H1 (cell line): ENCODE measurements at regions not wholly inside any gene's neighbourhood (a gene's known extent, or its start where the extent isn't known, plus 50 kb on each side); places are given as distances from the start of the nearest gene placed in this dataset.

Experiments used
- CTCF ChIA-PET: fragments of 300-600 bp; sonication (Branson Sonifier 250); formaldehyde crosslinking; loops from one replicate; lab custom pipeline; 2021; ENCODE audit not compliant: partially characterized antibody; lab: Charles Lee
- POLR2A ChIA-PET: fragments of 300-600 bp; sonication (Branson Sonifier 250); formaldehyde crosslinking; loops from one replicate; lab custom pipeline; 2021; ENCODE audit warnings: inconsistent platforms; ENCODE audit not compliant: partially characterized antibody; lab: Charles Lee
- DNase-seq, 2 experiments: peaks; one replicate each; pipeline versions ENCODE4 v3.0.0 to v3.0.0-alpha.2; 2010 to 2022; ENCODE audit warnings: low spot score in 2 of 2, low read depth in 1 of 2, mixed read lengths in 1 of 2
- FAIRE-seq: peaks from 2 replicates; lab custom pipeline; 2011; peaks lifted over from hg19 to GRCh38; lab: Jason Lieb, UNC
- H2AFZ ChIP-seq: 2 replicates; pipeline ENCODE4 v1.8.1; 2012; ENCODE audit warnings: low read length, inconsistent platforms
- H2AK5ac ChIP-seq: 2 replicates; pipeline ENCODE4 v1.6.1; 2013; ENCODE audit warnings: low read depth, low read length
- H2BK120ac ChIP-seq: replicated peaks from 2 replicates; pipeline ENCODE3; 2013; ENCODE audit warnings: low read depth, low read length, inconsistent platforms
- H2BK12ac ChIP-seq: 2 replicates; pipeline ENCODE4 v1.6.1; 2013; ENCODE audit warnings: low read depth, low read length
- H2BK15ac ChIP-seq: 2 replicates; pipeline ENCODE4 v1.6.1; 2013; ENCODE audit warnings: low read length
- H2BK20ac ChIP-seq: 2 replicates; pipeline ENCODE4 v1.6.1; 2013; ENCODE audit warnings: low read length
- H2BK5ac ChIP-seq: 2 replicates; pipeline ENCODE4 v1.6.1; 2013; ENCODE audit warnings: low read depth, low read length
- H3K14ac ChIP-seq: 2 replicates; pipeline ENCODE4 v1.6.1; 2013; ENCODE audit warnings: inconsistent platforms; ENCODE audit not compliant: insufficient read length
- H3K18ac ChIP-seq: 2 replicates; pipeline ENCODE4 v1.6.1; 2013; ENCODE audit warnings: low read length; ENCODE audit errors: extremely low read depth
- H3K23ac ChIP-seq: 2 replicates; pipeline ENCODE4 v1.6.1; 2013; ENCODE audit warnings: inconsistent platforms; ENCODE audit not compliant: insufficient read length
- H3K23me2 ChIP-seq: 2 replicates; pipeline ENCODE4 v1.6.1; 2013; ENCODE audit warnings: low read depth, low read length
- H3K27ac ChIP-seq: 2 replicates; pipeline ENCODE4 v1.6.1; 2011; ENCODE audit warnings: low read depth, low read length, inconsistent platforms
- H3K27me3 ChIP-seq, 4 experiments: replicated peaks in 1 of 4; 1 replicate in 1 of 4; 2 replicates in 3 of 4; pipeline versions ENCODE4 v1.6.1 to v1.8.1; 2011 to 2013; ENCODE audit warnings: low read length in 3 of 4, mild to moderate bottlenecking in 3 of 4, inconsistent platforms in 2 of 4, mixed read lengths in 2 of 4, moderate library complexity in 1 of 4; ENCODE audit not compliant: control insufficient read depth in 3 of 4, insufficient read depth in 3 of 4; ENCODE audit errors: extremely low read depth in 1 of 4
- H3K36me3 ChIP-seq, 4 experiments: 2 replicates each; pipeline versions ENCODE4 v1.6.1 to v1.8.1; 2011 to 2013; ENCODE audit warnings: mild to moderate bottlenecking in 4 of 4, low read length in 3 of 4, moderate library complexity in 2 of 4, control low read depth in 1 of 4, inconsistent platforms in 1 of 4; ENCODE audit not compliant: insufficient read depth in 4 of 4, control insufficient read depth in 2 of 4
- H3K4ac ChIP-seq: replicated peaks from 2 replicates; pipeline ENCODE3; 2013; ENCODE audit warnings: low read length, low read depth, mixed read lengths, inconsistent platforms; ENCODE audit not compliant: insufficient read length
- H3K4me1 ChIP-seq, 4 experiments: replicated peaks in 1 of 4; 1 replicate in 1 of 4; 2 replicates in 3 of 4; pipeline versions ENCODE4 v1.6.1 to v1.8.1; 2011 to 2013; ENCODE audit warnings: low read length in 3 of 4, inconsistent platforms in 2 of 4, mixed read lengths in 1 of 4; ENCODE audit not compliant: insufficient read depth in 4 of 4, control insufficient read depth in 3 of 4
- H3K4me2 ChIP-seq, 2 experiments: 2 replicates each; pipeline versions ENCODE4 v1.6.1 to v1.8.1; 2011 to 2013; ENCODE audit warnings: low read depth in 2 of 2, low read length in 2 of 2, control low read depth in 1 of 2, inconsistent platforms in 1 of 2, mild to moderate bottlenecking in 1 of 2; ENCODE audit not compliant: insufficient read depth in 1 of 2
- H3K4me3 ChIP-seq, 4 experiments: fragments of 200-600, 300-600 bp in 1 of 4; sonication (generic), shearing (Covaris generic), sonication (Bioruptor Twin) in 1 of 4; 2 replicates each; pipeline versions ENCODE4 v1.5.1 to v1.8.1; 2011 to 2016; ENCODE audit warnings: low read length in 4 of 4, low read depth in 3 of 4, control low read depth in 2 of 4, inconsistent platforms in 2 of 4, mild to moderate bottlenecking in 2 of 4, mixed read lengths in 1 of 4, moderate library complexity in 1 of 4; ENCODE audit not compliant: insufficient read depth in 2 of 4; ENCODE audit errors: extremely low read depth in 1 of 4
- H3K56ac ChIP-seq: replicated peaks from 2 replicates; pipeline ENCODE3; 2013; ENCODE audit warnings: low read depth, mild to moderate bottlenecking, mixed read lengths, low read length, inconsistent platforms; ENCODE audit not compliant: insufficient read length
- H3K79me1 ChIP-seq: 2 replicates; pipeline ENCODE4 v1.6.1; 2013; ENCODE audit warnings: low read depth, low read length, control low read depth
- H3K79me2 ChIP-seq, 2 experiments: 2 replicates each; pipeline versions ENCODE4 v1.6.1 to v1.8.1; 2012 to 2013; ENCODE audit warnings: low read length in 2 of 2, mild to moderate bottlenecking in 2 of 2, inconsistent platforms in 1 of 2; ENCODE audit not compliant: insufficient read depth in 2 of 2, control insufficient read depth in 1 of 2
- H3K9ac ChIP-seq, 4 experiments: replicated peaks in 1 of 4; 1 replicate in 1 of 4; 2 replicates in 3 of 4; pipeline versions ENCODE4 v1.6.1 to v1.8.1; 2011 to 2013; ENCODE audit warnings: low read depth in 3 of 4, low read length in 3 of 4, control low read depth in 2 of 4, mild to moderate bottlenecking in 2 of 4, moderate library complexity in 2 of 4, inconsistent platforms in 1 of 4; ENCODE audit errors: extremely low read depth in 1 of 4
- H3K9me3 ChIP-seq, 2 experiments: 2 replicates each; pipeline versions ENCODE4 v1.6.1 to v1.8.1; 2012 to 2013; ENCODE audit warnings: mild to moderate bottlenecking in 2 of 2, moderate library complexity in 2 of 2, control low read depth in 1 of 2, inconsistent platforms in 1 of 2, low read depth in 1 of 2, low read length in 1 of 2, mixed read lengths in 1 of 2; ENCODE audit not compliant: insufficient read depth in 2 of 2
- H4K20me1 ChIP-seq, 2 experiments: replicated peaks in 1 of 2; 2 replicates each; pipeline versions ENCODE3 to v1.8.1; 2011 to 2013; ENCODE audit warnings: inconsistent platforms in 2 of 2, low read length in 2 of 2, mild to moderate bottlenecking in 1 of 2; ENCODE audit not compliant: insufficient read depth in 2 of 2, control insufficient read depth in 1 of 2
- H4K5ac ChIP-seq: 2 replicates; pipeline ENCODE4 v1.6.1; 2013; ENCODE audit warnings: low read length, low read depth, mixed read lengths, inconsistent platforms; ENCODE audit not compliant: insufficient read length
- H4K8ac ChIP-seq: 2 replicates; pipeline ENCODE4 v1.8.0; 2013; ENCODE audit warnings: mild to moderate bottlenecking, moderate library complexity, low read length, inconsistent platforms; ENCODE audit not compliant: insufficient read depth; ENCODE audit errors: extremely low read depth
- H4K91ac ChIP-seq: replicated peaks from 2 replicates; pipeline ENCODE3; 2013; ENCODE audit warnings: low read length, mixed read lengths, inconsistent platforms; ENCODE audit not compliant: insufficient read length
- CHD2 ChIP-seq: IDR thresholded peaks from 2 replicates; pipeline ENCODE4 v1.6.1; 2012; ENCODE audit warnings: low read length, improper control_type of control experiment
- PHF8 ChIP-seq: fragments of 200-600 bp; sonication (generic); conservative IDR thresholded peaks from 2 replicates; pipeline ENCODE4 v1.7.1; 2012; ENCODE audit warnings: low read depth, mild to moderate bottlenecking, inconsistent platforms, low read length, moderate library complexity
- SIN3A ChIP-seq, 2 experiments: IDR thresholded peaks in 1 of 2; conservative IDR thresholded peaks in 1 of 2; 2 replicates each; pipeline ENCODE4 v1.6.1; 2011 to 2012; ENCODE audit warnings: low read length in 2 of 2, improper control_type of control experiment in 1 of 2, low read depth in 1 of 2, mild to moderate bottlenecking in 1 of 2
- YY1 ChIP-seq: IDR thresholded peaks from 2 replicates; pipeline ENCODE4 v1.6.1; 2011; ENCODE audit warnings: low read depth, mild to moderate bottlenecking, low read length
- WGBS, 2 experiments: shearing (Covaris generic) in 1 of 2; methylation state at CpG; one replicate each; pipeline versions ENCODE4 v1.1.6 to v1.1.7; 2013 to 2015; ENCODE audit warnings: low lambda C conversion rate in 2 of 2, mixed read lengths in 2 of 2, inconsistent platforms in 1 of 2, low coverage in 1 of 2, missing lambda C conversion rate in 1 of 2; ENCODE audit not compliant: insufficient replicate concordance in 2 of 2, insufficient coverage in 1 of 2, insufficient read length in 1 of 2; ENCODE audit errors: extremely low coverage in 1 of 2, missing lambda C conversion rate in 1 of 2; 5-methylcytosine and 5-hydroxymethylcytosine counted together

DNA sequence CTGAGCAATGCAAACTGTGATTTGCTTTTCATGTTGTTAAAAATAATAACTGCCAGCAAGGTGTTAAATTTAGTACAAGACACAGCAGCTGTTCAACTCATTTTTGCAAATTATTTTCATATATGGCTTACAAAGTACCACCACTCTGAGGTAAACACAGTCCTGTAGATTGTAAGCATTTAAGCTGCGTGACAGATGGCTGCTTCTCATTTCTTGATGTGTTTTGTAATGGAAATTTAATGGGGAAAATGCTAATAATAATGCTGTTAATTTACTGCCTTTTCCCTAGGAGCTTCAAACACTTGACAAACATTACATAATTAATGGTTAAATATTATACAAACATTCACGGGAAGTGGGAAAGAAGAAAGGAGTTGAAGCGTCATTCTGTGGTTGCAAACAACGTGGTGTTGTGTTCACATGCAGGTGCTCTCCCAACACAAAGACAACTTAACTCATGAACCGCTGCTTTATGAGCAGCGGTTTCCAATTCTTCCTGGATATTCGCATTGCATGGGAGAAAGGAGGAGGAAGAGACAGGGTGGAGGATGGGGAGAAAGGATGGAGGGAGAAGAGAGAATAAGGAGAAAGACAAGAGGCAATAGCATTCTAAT lies 236.8 kb upstream of the VCX start:
- TF ChIP-seq SIN3A (conservative IDR thresholded peaks at IDR 0.05 in 1 of 2, IDR thresholded peaks at IDR 0.05 in 1 of 2; ENCODE audit: low read depth in 1 of 2, low read length in 2 of 2) = no peak
- no peak for TF ChIP-seq YY1
- no peak for TF ChIP-seq CHD2
- no peak for TF ChIP-seq PHF8
- Histone ChIP-seq H3K4me3 (no peak overlapping the region), H4K91ac (no peak overlapping the region), H3K9ac (no peak overlapping the region), H3K9me3 (no peaks in the 10 kb centered on the region), H3K18ac (no peak overlapping the region), H2AFZ (no peak overlapping the region), H2BK15ac (no peak overlapping the region), H3K4me2 (no peak overlapping the region), H4K8ac (no peak overlapping the region), H3K23ac (no peak overlapping the region), H4K5ac (no peak overlapping the region), H3K79me1 (no peaks in the 10 kb centered on the region), H2BK12ac (no peak overlapping the region), H3K4me1 (no peaks in the 10 kb centered on the region), H2BK20ac (no peak overlapping the region), H3K79me2 (no peaks in the 10 kb centered on the region), H2AK5ac (no peak overlapping the region), H3K23me2 (no peaks in the 10 kb centered on the region), H3K27me3 (no peaks in the 10 kb centered on the region), H3K4ac (no peak overlapping the region), H3K14ac (no peak overlapping the region), H2BK120ac (no peak overlapping the region), H2BK5ac (no peak overlapping the region), H3K27ac (no peak overlapping the region), H4K20me1 (no peaks in the 10 kb centered on the region), H3K56ac (no peak overlapping the region), H3K36me3 (no peaks in the 10 kb centered on the region)
- POLR2A ChIA-PET = no interaction called here
- DNase-seq (no peak), FAIRE-seq (no peak)
- CTCF ChIA-PET = interaction anchor here (1.0 kb wide), 1 partner anchor 100 kb away, joined by 3 read pairs; no protein-coding TSS in a partner anchor
- WGBS, 2 experiments = 90% methylated on average over 4 of the region's 7 CpGs; no CpG with 5 or more reads in 1 of the 2 experiments
